GM21786 (cell line): ENCODE measurements at regions not wholly inside any gene's neighbourhood (a gene's known extent, or its start where the extent isn't known, plus 50 kb on each side); places are given as distances from the start of the nearest gene placed in this dataset.

ENCODE experiments used
- ATAC-seq: cut with Tn5 transposase; IDR thresholded peaks from one replicate; pipeline ENCODE4 v1.9.1; 2021; ENCODE audit not compliant: unreplicated experiment

- no peak for ATAC-seq
Measured at GRCh38 chr10:124288486-124288885, 130.2 kb downstream of the OAT start.

DNA sequence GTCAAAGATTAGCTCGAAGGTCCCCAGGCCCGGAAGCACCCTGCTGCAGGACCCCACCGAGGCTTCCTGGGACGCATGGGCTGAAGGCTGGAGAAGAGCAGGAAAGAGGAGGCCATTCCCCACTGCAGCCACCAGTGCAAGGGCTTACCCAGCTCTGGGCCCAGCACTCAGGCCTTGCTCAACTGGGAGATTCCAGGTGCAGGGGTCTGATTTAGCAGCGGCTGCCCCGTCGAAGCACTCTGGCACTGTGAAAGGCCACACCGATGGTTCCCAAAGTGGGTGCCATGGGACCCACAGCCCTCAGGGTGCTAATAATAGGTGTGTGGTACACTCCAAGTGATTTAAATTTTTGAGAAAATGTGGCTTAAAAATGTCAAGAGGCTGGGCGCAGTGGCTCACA is 130.9 kb downstream of the OAT start:
- ATAC-seq = no peak

DNA sequence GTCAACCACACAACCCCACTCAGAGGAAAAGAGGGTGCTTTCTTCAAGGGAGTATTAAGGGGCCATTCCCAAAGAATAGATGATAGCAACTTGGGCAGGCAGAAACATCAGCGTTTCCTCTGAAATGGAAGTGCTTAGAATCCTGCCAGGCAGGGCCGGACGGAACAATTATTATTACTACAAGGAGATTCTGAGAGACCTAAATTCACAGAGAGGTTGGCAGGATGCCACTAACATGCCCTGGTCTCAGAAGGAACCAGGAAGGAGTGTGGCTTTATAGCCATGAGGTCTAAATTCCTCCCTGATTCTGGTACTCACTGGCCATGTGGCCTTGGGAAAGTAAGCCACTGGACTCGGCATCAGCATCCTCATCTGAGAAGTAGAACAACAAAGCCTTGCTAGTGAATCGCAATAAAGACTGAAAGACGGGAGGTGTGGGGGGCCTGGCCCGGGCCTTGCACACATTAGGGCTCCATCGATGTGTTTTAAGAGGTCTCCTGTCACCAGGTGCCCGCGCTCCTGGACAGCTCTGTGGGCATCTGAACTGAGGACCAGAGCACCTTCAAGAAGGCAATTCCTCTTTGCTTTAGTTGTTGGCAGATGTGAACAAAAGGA is 131.5 kb downstream of the OAT start:
- ATAC-seq = no peak

DNA sequence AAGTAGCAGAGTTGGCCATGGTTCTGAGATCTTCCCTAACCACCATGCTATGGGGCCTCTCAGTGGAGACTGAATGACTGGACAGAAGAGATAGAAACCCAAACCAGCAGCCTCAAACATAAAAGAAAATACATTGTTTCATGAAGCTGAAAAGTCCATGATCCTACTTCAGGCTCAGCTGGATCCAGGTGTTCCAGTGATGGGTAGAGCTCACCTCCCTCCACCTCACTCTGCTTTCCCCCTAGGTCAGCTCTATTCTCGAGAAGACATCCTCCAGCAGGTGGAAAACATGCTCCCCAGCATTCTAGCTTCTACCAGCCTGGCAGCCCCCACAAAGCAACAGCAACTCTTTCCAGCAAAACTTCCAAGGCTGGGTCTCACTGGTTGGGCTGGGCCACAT is 132.1 kb downstream of the OAT start:
- no peak for ATAC-seq

DNA sequence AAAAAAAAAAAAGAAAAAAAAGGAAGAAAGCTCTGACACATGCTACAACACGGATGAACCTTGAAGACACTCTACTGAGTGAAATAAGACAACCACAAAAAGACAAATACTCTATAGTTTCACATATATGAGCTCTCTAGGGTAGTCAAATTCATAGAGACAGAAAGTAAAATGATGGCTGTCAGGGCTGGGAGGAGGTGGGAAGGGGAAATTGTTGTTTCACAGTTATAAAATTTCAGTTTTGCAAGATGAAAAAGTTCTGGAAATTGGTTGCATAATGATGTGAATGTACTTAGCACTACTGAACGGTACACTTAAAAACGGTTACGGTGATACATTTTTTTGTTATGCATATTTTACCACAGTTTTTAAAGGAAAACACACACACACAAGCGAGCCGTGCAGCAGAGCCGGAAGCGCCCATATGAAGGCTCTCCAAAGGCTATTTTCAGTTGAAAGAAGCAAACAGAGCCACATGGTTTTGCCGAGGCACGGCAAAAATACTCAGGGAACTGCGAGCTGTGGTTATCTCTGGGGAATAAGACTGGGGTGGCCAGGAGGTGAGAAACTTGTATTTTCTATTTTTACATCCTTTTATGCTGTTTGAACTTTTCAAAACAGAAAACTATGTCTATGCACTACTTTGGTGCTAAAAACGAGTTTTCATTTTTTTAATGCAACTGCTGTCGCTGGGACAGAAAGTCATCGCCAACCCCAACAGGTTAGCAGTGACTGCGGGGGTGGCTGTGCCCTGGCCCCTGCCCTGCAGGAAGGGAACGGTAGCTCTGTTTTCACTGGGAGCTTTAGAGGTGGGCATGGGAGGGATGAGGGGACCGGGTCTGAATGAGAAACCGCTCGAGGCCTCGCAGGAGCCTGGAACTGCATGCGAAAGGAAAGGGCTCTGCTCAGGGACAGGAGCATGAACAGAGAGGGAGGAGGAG is 132.9 kb downstream of the OAT start:
- ATAC-seq = peak; percentile 67

DNA sequence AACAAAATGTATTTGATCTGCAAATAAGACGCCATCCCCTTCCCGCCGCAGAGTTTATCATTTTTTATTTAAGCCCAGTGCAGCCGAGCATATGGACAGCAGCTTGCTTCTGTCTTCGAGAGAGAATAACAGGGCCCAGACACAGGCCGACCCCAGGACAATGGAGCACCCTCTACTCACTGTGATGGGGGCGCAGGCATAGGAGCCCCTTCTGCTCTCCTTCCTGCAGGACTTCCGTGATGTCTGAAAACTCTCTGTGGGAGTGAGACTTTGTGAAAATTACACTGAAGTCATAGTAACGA is 134.8 kb downstream of the OAT start:
- no peak for ATAC-seq

DNA sequence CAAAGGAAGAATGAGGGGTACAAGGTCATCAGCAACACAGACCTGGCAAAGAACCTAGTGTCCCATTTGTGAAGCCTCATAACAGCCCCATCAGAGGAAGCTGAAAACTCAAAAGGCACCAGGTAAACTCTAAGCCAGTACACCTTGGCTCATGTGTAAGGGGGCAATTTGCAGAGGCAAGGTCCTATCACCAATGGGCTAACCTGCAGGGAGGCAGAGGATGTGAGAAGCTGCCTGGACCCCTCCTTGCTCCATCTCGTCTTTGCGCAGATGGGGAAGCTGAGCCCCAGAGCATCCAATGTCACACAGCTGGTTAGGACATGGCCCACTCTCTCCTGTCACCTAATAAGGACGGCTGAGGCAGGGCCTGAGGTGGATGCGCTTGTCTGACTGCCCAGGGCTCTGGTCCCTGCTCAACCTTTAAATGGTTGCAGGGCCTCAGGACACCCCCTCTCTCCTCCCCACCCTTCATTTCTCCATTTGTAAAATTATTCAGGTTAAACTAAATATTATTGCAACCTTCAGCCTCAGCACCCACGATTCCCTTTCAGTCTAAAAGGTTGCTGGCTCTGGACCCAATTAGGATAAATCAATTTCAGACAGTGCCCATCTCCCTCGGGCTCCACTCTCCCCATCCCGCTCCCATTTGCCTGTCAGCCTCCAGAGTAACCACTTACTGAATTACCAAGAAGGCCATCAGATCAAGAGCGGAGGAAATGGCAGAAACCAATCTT is 135.3 kb downstream of the OAT start:
- no peak for ATAC-seq

- ATAC-seq = no peak
Measured at GRCh38 chr10:124282326-124282725, 136.4 kb downstream of the OAT start.

GRCh38 chr10:124281666-124282065 is 137.1 kb downstream of the OAT start:
- no peak for ATAC-seq

DNA sequence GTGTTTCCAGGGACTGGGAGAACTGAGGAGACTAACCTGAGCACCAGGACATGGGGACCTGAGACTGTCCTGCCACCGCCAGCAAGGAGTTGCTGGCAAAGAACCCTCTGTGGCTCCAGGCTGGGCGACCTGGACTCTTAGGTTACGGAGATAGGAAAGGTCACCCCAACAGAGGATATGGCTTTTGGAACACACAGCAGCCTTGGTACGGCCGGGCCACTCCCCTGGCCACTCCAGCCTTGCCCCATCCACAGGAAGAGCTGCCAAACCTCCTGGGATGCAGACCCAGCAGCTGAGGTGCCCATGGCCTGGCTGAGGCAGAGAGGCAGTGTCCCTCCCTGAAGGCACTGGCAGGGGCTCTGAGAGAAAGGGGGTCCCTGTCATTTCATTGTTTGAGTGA is 137.8 kb downstream of the OAT start:
- no peak for ATAC-seq

DNA sequence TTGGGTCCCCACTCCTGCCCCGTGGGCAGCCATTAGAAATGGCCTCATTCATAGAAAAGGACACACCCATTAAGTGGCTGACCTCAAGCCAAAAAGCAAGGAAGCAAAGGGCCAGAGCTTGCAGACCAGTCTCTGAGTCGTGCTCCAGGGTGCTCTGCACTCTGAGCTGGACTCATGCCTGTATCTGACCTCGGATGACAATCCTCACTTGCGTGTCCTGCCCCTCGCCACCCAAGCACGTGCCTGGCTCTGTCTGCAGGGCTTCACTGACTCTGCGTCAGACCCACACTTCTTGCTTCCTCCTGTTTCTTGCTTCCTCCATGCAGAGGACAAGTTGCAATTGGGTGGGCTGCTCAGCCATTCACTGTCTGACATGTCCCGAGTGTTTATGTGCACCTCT is 138.8 kb downstream of the OAT start:
- ATAC-seq = no peak

DNA sequence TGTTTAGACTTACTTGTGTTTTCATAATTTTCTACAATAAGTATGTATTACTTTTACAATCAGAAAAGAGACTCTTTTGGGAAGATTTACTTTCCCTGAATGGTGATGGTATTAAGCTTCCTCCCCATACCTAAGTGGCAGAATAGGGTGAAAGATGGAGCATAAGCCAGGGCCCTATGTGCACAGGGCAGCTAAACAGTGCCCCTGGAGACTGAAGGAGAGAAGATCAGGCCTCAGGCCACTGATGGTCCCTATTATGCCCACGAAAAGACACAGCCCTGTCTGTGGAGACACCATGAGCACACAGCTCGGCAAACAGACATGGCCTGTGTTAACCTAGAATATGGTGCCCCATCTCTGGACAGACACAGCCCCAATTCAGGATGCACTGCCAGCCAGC is 139.4 kb downstream of the OAT start:
- no peak for ATAC-seq

DNA sequence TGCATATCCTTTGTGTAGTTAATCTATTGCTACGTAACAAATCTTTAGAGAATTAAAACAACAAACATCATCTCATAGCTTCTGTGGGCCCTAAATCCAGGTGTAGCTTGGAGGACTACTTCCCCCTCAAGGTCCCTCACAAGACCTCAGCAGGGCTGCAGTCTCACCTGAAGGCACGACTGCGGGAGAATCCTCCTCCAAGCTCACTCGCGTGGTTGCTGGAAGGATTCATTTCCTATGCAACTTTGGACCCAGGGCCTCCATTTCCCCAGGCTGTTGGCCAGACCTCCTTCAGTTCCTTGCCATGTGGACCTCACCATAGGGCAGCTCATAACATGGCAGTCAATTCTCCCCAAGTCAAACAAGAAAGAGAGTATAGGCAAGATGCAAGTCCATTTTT is 140.4 kb downstream of the OAT start:
- no peak for ATAC-seq

DNA sequence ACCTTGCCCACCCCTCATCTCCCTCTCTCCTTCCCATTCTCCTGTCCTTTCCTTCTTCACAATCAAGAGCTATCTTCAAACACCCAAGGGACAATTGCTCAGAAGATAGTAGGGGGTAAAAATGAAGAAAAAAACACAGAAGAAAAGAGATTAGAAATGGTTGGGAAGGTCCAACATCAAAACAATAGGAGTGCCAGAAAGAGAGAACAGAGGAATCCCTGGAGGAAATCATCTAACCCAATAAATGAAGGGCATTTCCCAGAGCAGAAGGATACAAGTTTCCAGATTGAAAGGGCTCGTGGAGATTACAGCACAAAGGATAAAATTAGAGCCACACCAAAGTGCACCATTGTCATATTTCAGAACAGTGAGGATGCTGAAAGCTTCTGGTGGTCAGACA is 145.6 kb downstream of the OAT start:
- no peak for ATAC-seq

DNA sequence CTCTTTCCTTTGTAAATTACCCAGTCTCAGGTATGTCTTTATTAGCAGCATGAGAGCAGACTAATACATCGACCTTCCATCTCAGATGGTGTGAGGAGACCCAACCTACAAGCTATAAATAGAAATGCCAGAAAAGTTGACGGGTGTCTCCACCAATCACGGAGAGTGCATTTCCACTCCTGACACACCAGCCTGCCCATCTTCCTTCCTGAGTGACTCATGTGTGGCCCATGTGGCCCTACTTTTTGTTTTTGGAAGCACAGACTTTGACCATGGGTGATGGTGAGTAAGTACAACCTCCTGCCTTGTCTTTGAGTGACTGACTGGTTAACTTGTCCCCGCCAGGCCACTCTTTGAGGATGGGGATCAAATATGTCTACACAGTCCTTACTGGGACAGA is 147.0 kb downstream of the OAT start:
- ATAC-seq = no peak

DNA sequence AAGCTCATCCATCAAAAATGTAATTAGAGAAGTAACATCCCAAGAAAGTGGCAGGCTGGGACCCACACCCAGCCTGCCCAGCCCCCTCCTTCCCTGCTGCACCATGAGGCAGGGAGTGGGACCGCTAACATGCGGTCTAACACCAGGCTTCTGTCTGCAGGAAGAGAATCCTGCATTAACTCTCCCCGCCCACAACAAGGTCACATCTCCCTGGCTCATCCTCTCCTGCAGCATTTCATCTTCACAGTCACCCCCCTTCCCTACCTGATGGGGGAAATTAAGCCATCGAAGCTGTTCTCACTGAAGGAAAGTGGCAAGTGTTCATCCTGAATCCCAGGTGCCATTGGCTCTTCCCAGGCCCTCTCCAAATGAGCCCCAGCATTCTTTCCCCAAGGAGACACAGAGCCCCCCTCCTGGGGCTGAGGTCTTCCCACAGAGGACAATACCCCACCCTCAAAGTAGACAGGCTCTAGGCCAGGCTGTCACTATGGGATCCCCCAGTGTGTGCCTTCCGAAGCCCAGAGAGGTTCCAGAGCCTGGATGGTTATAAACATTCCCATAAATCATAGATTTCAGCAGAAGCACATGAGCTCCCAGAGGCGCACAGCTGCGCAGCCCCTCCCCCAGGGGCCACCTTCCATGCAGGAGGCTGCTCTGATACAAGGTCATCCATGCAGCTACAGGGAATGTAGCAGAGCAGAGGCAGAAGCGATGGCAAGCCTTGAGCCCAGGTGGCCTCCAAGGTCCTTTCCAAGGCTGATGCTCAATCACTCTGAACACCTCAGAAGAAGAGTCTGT is 148.0 kb downstream of the OAT start:
- ATAC-seq = no peak

DNA sequence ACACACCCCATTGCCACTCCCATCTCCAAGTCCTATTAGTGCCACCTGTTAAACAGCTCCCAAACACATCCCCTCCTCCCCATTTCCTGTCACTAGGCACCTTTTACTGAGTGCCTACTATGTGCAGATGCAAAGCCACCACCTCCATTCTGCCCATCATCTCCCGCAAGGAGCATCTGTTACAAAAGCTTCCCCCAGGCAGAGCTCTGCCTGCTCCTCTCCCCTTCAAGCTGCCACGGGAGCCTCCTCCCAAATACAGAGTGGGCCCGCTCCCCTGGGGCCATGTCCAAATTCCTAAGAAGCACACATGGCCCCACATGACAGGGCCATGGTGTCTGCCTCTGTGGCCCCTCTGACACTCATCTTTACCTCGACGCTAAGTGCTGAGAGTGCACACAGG is 149.7 kb downstream of the OAT start:
- ATAC-seq = no peak

GRCh38 chr10:124267911-124268549 is 150.7 kb downstream of the OAT start:
- ATAC-seq = no peak

GRCh38 chr10:124267231-124267885 is 151.4 kb downstream of the OAT start:
- no peak for ATAC-seq

DNA sequence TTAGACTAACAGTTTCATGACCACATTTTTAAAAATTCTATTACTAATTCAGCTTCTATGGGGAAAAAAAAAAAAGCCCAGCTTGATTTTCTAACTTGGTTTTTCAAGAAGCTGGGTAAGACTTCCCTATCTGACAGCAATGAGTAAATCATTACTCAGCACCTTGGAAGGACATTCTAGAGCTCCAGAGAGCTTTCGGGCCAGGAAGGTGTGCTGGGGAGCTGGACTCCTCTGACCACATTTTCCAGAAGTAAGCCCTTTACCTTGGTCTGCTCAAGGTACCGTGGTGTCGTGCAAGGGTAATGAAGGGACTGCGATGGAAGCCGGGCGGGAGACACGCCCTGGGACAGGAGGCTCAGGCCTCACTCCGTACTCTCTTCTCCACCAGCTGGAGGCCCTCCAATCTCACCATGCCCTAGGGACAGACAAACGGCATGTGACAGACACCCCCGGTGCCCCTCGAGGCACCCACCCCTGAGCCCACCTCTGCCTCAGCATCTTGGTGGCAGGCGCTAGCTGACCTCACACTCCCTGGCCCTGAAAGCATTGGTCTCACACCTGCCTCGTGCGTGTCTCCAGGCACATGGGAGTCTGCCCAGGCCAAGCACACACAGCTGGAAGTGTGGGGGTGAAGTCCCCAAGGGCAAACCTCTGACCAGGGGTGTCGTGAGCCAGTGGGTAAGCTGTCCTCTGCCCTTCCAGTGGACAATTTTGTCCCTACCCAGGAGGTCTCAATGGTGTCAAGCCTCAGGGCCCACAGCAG is 152.1 kb downstream of the OAT start:
- ATAC-seq = no peak
